Stimulated activated CD4-positive, alpha-beta T cell treated with anti-CD3 and anti-CD28 coated beads, Interleukin-2, amount 100 ng/mL, for 48 hours (primary cell): ENCODE measurements at regions not wholly inside any gene's neighbourhood (a gene's known extent, or its start where the extent isn't known, plus 50 kb on each side); places are given as distances from the start of the nearest gene placed in this dataset.

Experiments
- DNase-seq, 2 donors: peaks; one replicate each; pipeline ENCODE4 v3.0.0-alpha.2; 2020

GRCh38 chr4:111681270-111681669 lies 464.0 kb upstream of the FAM241A start:
- DNase-seq = no peak

GRCh38 chr4:111681751-111682150 lies 463.5 kb upstream of the FAM241A start:
- DNase-seq = no peak

GRCh38 chr4:111685205-111685604 lies 460.0 kb upstream of the FAM241A start:
- no peak for DNase-seq

GRCh38 chr4:111689214-111689613 lies 456.0 kb upstream of the FAM241A start:
- DNase-seq = no peak

DNA sequence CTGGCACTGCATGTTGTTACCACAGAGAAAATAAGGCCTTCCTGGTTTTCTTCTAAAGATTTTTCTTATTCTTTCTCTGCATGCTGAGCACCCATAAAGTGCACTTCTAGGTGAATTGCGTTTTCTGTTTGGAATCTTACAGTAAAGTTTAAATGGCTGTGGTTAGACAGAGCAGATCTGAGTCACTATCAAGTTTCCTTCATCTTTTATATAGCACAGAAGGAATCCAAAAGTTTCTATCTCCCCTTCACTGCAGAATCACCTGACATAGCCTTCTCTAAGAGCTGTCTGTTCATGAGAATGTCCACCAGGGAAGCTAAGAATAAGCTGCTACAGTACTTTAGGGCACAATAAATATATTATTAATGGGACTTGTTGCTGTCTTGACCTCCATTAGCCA lies 455.5 kb upstream of the FAM241A start:
- no peak for DNase-seq

- DNase-seq = no peak
Observed at GRCh38 chr4:111693758-111694157, 451.5 kb upstream of the FAM241A start.

- no peak for DNase-seq
Observed at GRCh38 chr4:111695677-111696076, 449.6 kb upstream of the FAM241A start.

GRCh38 chr4:111696505-111696904 lies 448.7 kb upstream of the FAM241A start:
- DNase-seq = no peak

GRCh38 chr4:111697176-111697942 lies 447.9 kb upstream of the FAM241A start:
- DNase-seq = no peak

DNA sequence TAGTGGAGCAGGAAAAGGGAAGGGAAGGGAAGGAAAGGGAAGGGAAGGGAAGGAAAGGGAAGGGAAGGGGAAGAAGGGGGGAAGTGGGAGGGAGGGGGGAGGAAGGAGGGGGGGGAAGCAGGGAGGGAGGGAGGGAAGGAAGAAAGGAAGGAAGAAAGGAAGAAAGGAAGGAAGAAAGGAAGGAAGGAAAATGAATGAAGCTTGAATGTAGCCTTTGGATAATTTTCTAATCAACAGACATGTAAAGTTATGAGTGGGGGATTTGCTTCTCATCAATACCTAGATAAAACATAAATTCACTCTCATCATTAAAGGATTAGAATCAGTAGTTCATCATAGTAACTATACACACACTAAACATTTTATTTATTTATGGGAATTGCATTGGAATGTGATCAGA lies 446.9 kb upstream of the FAM241A start:
- DNase-seq = no peak

- DNase-seq = no peak
Observed at GRCh38 chr4:111699165-111699564, 446.1 kb upstream of the FAM241A start.

DNA sequence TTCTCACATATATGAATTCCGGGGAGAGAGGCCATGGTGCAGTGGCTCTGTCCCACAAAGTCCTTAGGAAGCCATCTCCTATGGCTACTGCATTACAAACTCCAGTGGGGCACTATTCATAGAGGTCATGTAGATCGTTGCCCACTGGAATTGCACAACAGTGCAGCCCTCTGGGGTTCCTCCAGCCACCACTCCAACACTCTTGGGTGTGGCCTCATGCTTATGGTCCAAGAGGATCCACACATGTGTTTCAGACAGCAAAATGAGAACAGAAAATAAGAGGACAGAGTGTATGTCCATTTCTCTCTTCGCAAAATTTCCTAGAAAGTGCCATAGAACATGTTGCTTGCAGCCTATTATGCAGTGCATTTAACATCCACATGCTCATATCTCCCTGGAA lies 444.2 kb upstream of the FAM241A start:
- DNase-seq = no peak

GRCh38 chr4:111707491-111707890 lies 437.8 kb upstream of the FAM241A start:
- no peak for DNase-seq

DNA sequence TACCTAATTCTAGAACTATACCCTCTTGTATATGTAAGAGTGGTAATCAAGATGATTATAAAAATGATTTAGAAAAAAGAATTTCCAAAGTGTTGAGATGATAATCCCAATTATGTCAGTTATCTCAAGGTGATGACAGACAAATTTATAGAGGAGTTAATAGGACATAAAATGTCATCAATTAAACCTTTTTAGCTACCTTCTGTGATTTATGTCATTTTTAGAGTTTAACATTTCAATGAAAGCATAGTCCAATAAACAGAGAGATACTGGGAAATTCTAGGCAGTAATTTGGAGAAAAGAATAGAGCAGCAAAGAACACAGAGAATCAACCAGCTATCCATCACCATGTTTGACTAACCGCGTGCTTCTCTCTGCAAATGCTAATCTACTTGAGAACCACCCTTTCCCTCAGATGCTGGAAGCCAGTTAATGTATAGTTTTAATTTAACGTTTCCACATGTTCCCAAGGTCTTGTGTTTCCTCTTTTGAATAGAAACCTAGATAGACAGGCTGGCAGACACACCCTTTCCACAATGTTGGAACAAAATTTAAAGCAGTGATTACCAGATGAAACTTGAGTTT lies 433.1 kb upstream of the FAM241A start:
- no peak for DNase-seq

DNA sequence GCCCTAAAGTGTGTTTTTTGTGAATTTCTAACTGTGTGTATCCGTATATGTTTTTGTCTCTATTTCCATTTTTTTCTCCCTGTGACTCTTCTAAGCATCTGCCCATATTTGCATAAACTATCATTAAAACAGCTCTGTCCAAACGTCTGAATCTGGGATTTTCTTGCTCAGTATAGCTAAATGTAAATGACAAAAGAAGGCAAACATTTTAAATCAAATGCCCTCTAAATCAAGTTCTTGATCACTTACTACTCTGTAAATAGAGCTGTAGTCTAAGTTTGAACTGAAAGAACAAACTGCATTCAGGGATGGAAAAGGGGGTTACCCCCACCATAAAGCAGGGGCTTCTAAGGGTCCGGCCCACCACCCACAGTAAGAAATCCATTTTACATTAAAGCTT lies 432.0 kb upstream of the FAM241A start:
- DNase-seq = no peak

- DNase-seq = no peak
Observed at GRCh38 chr4:111717921-111718320, 427.3 kb upstream of the FAM241A start.

DNA sequence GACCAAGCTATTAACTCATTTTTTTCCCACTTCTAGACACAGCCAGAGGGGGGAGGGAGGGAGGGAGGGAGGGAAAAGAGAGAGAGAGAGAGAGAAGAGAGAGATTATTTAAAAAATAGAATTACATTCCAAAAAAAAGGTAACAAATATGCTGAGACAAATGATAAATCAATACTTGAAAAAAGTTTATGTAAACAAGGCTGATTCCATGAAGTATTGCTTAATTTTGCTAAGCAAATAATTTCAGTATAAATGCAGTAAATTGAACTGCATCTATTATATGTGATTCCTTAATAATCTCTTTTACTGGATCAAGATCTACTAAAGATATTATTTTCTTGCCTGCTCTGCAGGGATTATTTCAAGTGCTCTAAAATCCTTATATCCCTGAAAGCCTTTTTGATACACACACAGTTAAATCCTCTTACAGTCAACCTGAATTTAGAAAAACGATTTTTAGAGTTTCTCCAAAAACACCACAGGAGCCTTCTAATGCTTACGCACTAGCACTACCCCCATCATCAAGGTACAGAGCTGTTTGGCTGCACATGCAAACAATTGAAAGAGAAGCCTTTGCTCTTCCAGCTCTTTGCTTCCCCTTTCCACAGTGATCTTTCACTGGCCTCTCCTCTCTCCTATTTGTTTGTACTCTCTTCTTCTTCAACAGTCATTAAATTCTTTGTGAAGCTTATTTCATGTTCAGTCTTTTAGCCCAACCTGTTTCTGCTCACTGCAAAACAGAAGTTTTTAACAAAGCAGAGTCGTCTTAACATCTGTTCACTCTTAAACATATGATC lies 426.3 kb upstream of the FAM241A start:
- DNase-seq = no peak

GRCh38 chr4:111720866-111721265 lies 424.4 kb upstream of the FAM241A start:
- no peak for DNase-seq

- DNase-seq = no peak
Observed at GRCh38 chr4:111722213-111722720, 423.0 kb upstream of the FAM241A start.

GRCh38 chr4:111736516-111736915 lies 408.7 kb upstream of the FAM241A start:
- no peak for DNase-seq

- no peak for DNase-seq
Observed at GRCh38 chr4:111744847-111745246, 400.4 kb upstream of the FAM241A start.

- no peak for DNase-seq
Observed at GRCh38 chr4:111748157-111748556, 397.1 kb upstream of the FAM241A start.

GRCh38 chr4:111754003-111754402 lies 391.3 kb upstream of the FAM241A start:
- no peak for DNase-seq

DNA sequence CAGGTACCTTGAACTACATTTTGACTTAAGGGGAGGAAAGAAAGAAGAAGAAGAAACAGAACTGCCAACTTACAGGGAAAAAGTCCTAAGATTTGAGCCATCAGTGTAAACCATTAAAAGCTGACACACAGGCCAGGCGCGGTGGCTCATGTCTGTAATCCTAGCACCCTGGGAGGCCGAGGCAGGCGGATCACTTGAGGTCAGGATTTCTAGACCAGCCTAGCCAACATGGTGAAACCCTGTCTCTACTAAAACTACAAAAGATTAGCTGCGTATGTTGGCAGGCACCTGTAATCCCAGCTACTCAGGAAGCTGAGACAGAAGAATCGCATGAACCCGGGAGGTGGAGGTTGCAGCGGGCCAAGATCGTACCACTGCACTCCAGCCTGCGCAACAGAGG lies 389.7 kb upstream of the FAM241A start:
- no peak for DNase-seq
